PC-9 (cell line): ENCODE measurements at regions not wholly inside any gene's neighbourhood (a gene's known extent, or its start where the extent isn't known, plus 50 kb on each side); places are given as distances from the start of the nearest gene placed in this dataset.

ENCODE experiments used
- BruUV-seq: library from RNA; stranded (reverse); fragments of 400-500 nt; replicated peaks from 2 replicates; lab custom pipeline; 2021; lab: Mats Ljungman, UMichigan
- CTCF ChIA-PET: fragments of 300-600 bp; sonication (Branson Sonifier 250); formaldehyde crosslinking; loops from one replicate; lab custom pipeline; 2022; ENCODE audit warnings: antibody characterized with exemption; lab: Charles Lee
- POLR2A ChIA-PET: fragments of 300-600 bp; sonication (Branson Sonifier 250); formaldehyde crosslinking; loops from one replicate; lab custom pipeline; 2022; ENCODE audit warnings: antibody characterized with exemption; ENCODE audit not compliant: unreplicated experiment; lab: Charles Lee
- DNase-seq, 2 experiments: peaks; one replicate each; pipeline versions ENCODE4 v3.0.0 to v3.0.0-alpha.2; 2015 to 2022; ENCODE audit warnings: mixed read lengths in 1 of 2
- H2AFZ ChIP-seq: fragments of 200-600 bp; sonication (generic); 2 replicates; pipeline ENCODE4 v1.8.1; 2017; ENCODE audit warnings: antibody characterized with exemption
- H3F3A ChIP-seq: fragments of 200-600 bp; sonication (generic); 2 replicates; pipeline ENCODE4 v1.8.1; 2017; ENCODE audit warnings: antibody characterized with exemption, mild to moderate bottlenecking, low read depth; ENCODE audit not compliant: insufficient read depth
- H3K27ac ChIP-seq: fragments of 200-600 bp; sonication (generic); 2 replicates; pipeline ENCODE4 v1.6.1; 2016; ENCODE audit warnings: mixed run types
- H3K27me3 ChIP-seq: fragments of 200-600 bp; sonication (generic); 2 replicates; pipeline ENCODE4 v1.6.1; 2016; ENCODE audit warnings: low read depth, mixed run types; ENCODE audit not compliant: insufficient read depth
- H3K36me3 ChIP-seq: fragments of 200-600 bp; sonication (generic); 2 replicates; pipeline ENCODE4 v1.6.1; 2016; ENCODE audit warnings: low read depth, mixed run types
- H3K4me1 ChIP-seq: fragments of 200-600 bp; sonication (generic); replicated peaks from 2 replicates; pipeline ENCODE4 v1.6.1; 2016; ENCODE audit warnings: mixed run types; ENCODE audit not compliant: insufficient read depth
- H3K4me2 ChIP-seq: fragments of 200-600 bp; sonication (generic); 2 replicates; pipeline ENCODE4 v1.6.1; 2017; ENCODE audit warnings: mixed run types
- H3K4me3 ChIP-seq: fragments of 200-600 bp; sonication (generic); 2 replicates; pipeline ENCODE4 v1.6.1; 2016; ENCODE audit warnings: mixed run types
- H3K79me2 ChIP-seq: fragments of 200-600 bp; sonication (generic); 2 replicates; pipeline ENCODE4 v1.6.1; 2017; ENCODE audit warnings: low read depth, mixed run types
- H3K9me2 ChIP-seq: fragments of 200-600 bp; sonication (generic); 2 replicates; pipeline ENCODE4 v1.8.1; 2017; ENCODE audit warnings: mild to moderate bottlenecking; ENCODE audit not compliant: insufficient read depth
- H3K9me3 ChIP-seq: fragments of 200-600 bp; sonication (generic); 2 replicates; pipeline ENCODE4 v1.8.1; 2016; ENCODE audit warnings: low read depth; ENCODE audit not compliant: insufficient read depth
- H4K20me1 ChIP-seq: fragments of 200-600 bp; sonication (generic); 2 replicates; pipeline ENCODE4 v1.8.1; 2017; ENCODE audit not compliant: insufficient read depth
- CTCF ChIP-seq: fragments of 200-600 bp; sonication (generic); conservative IDR thresholded peaks from 2 replicates; pipeline ENCODE4 v1.6.1; 2017; ENCODE audit warnings: mixed run types, antibody characterized with exemption, mild to moderate bottlenecking, moderate library complexity
- EZH2 ChIP-seq: fragments of 200-600 bp; sonication (generic); IDR thresholded peaks from 2 replicates; pipeline ENCODE4 v1.8.0; 2017; ENCODE audit warnings: antibody characterized with exemption, low read depth
- intact Hi-C: fragments of 100-400 bp; cut with micrococcal nuclease; formaldehyde crosslinking; loops from one replicate; pipeline ENCODE4 v1.10.0; 2022; ENCODE audit not compliant: unreplicated experiment

DNA sequence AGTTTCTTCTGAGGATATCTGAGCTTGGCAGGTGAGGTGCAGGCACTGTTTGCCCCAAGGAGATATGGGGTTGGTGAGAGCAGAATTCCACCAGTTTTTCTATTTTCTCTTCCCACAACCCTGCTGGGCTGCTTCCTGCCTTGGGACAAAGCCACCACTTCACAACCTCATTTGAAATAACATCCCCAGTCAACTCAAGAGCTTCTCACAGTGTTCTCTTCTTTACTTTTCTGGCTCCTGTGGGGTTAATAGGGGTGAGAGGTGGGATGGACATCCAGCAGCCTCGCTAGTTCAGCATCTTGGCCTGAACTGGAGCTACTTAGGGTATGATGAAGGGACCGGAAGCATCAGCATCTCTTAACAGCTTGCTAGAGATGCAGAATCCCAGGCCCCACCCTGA, 106.3 kb downstream of the SLC4A3 start:
- H3F3A ChIP-seq: no peaks in the 10 kb centered on the region
- no peaks in the 10 kb centered on the region for H3K36me3 ChIP-seq
- H3K27ac ChIP-seq: no peak overlapping the region
- no TSS peak for BruUV-seq
- H3K79me2 ChIP-seq: no peaks in the 10 kb centered on the region
- H4K20me1 ChIP-seq: no peaks in the 10 kb centered on the region
- intact Hi-C loops: loop anchor here (10.0 kb wide), 1 partner anchor 931 kb away; no protein-coding TSS in a partner anchor
- ChIA-PET CTCF (no interaction called here), POLR2A (no interaction called here)
- H3K27me3 ChIP-seq: no peaks in the 10 kb centered on the region
- H3K4me3 ChIP-seq: no peak overlapping the region
- H3K9me2 ChIP-seq: no peaks in the 10 kb centered on the region
- H3K4me2 ChIP-seq: no peak overlapping the region
- H3K4me1 ChIP-seq: no peaks in the 10 kb centered on the region
- no peak overlapping the region for H2AFZ ChIP-seq
- TF ChIP-seq EZH2 (no peak), CTCF (no peak)
- H3K9me3 ChIP-seq: no peaks in the 10 kb centered on the region
- DNase-seq: no peak

- Histone ChIP-seq H3K27ac (no peak overlapping the region), H3K36me3 (no peaks in the 10 kb centered on the region), H3K4me3 (no peak overlapping the region), H3K4me2 (no peak overlapping the region), H3F3A (no peaks in the 10 kb centered on the region), H4K20me1 (no peaks in the 10 kb centered on the region), H2AFZ (no peak overlapping the region), H3K79me2 (no peaks in the 10 kb centered on the region), H3K27me3 (no peaks in the 10 kb centered on the region), H3K9me3 (no peaks in the 10 kb centered on the region), H3K4me1 (no peaks in the 10 kb centered on the region), H3K9me2 (no peaks in the 10 kb centered on the region)
- peak; percentile 31 to 56 for DNase-seq
- POLR2A ChIA-PET: no interaction called here
- CTCF ChIA-PET: interaction anchor here (0.9 kb wide), 1 partner anchor 763 kb away, joined by 3 read pairs; no protein-coding TSS in a partner anchor
- intact Hi-C loops: loop anchor here (1.0 to 10.0 kb wide), 3 partner anchors 233 to 929 kb away; no protein-coding TSS in a partner anchor
- TF ChIP-seq EZH2 (no peak), CTCF (peak; percentile 73)
- BruUV-seq: no TSS peak
Observed at GRCh38 chr2:219736209-219736608, 108.8 kb downstream of the SLC4A3 start.

GRCh38 chr2:219737270-219737691, 109.9 kb downstream of the SLC4A3 start:
- Histone ChIP-seq H2AFZ (no peak overlapping the region), H3K9me2 (no peaks in the 10 kb centered on the region), H3K36me3 (no peaks in the 10 kb centered on the region), H3K4me2 (no peak overlapping the region), H3K27ac (no peak overlapping the region), H3K4me1 (no peaks in the 10 kb centered on the region), H3K9me3 (no peaks in the 10 kb centered on the region), H3K4me3 (no peak overlapping the region), H4K20me1 (no peaks in the 10 kb centered on the region), H3K79me2 (no peaks in the 10 kb centered on the region), H3F3A (no peaks in the 10 kb centered on the region), H3K27me3 (no peaks in the 10 kb centered on the region)
- ChIA-PET CTCF (interaction anchor here (0.9 kb wide), 1 partner anchor 762 kb away, joined by 3 read pairs; no protein-coding TSS in a partner anchor), POLR2A (no interaction called here)
- peak in 1 of 2 experiments; percentile 16 for DNase-seq
- BruUV-seq: no TSS peak
- TF ChIP-seq CTCF (peak; percentile 44; the same call in 1 of the 2 replicates), EZH2 (no peak)
- intact Hi-C loops: loop anchor here (1.0 to 10.0 kb wide), 3 partner anchors 488 to 1836 kb away; no protein-coding TSS in a partner anchor
